Breast epithelium (tissue), 4 donors: ENCODE measurements at regions not wholly inside any gene's neighbourhood (a gene's known extent, or its start where the extent isn't known, plus 50 kb on each side); places are given as distances from the start of the nearest gene placed in this dataset.
"Not testable (repeated sequence)": the region's sequence is repeated elsewhere in the genome, so short reads cannot be mapped to it uniquely, and the experiment has no call there.

Experiments used
- DNase-seq, 2 donors: peaks; one replicate each; pipeline ENCODE4 v3.0.0-alpha.2; 2019; ENCODE audit warnings: low spot score in 2 of 2
- H3K27ac ChIP-seq, 2 donors: fragments of 200-600 bp; sonication (generic) in 1 of 2; one replicate each; pipeline ENCODE4 v1.5.1; 2016 to 2019; ENCODE audit warnings: mild to moderate bottlenecking in 1 of 2
- H3K27me3 ChIP-seq, 2 donors: fragments of 200-600 bp; sonication (generic) in 1 of 2; one replicate each; pipeline versions ENCODE4 v1.5.1 to v1.6.0; 2017 to 2019; ENCODE audit warnings: control low read depth in 1 of 2, mild to moderate bottlenecking in 1 of 2
- H3K36me3 ChIP-seq: fragments of 200-600 bp; one replicate; pipeline ENCODE4 v1.5.1; 2019
- H3K4me1 ChIP-seq, 2 donors: fragments of 200-600 bp; sonication (generic); one replicate each; pipeline ENCODE4 v1.5.1; 2016 to 2019; ENCODE audit warnings: control low read depth in 1 of 2
- H3K4me3 ChIP-seq, 3 donors: fragments of 200-600 bp; sonication (generic); 1 replicate in 2 of 3; 2 replicates in 1 of 3; pipeline ENCODE4 v1.5.1; 2016 to 2019; ENCODE audit warnings: mild to moderate bottlenecking in 3 of 3, moderate library complexity in 2 of 3
- H3K9me3 ChIP-seq, 2 donors: fragments of 200-600 bp; sonication (generic) in 1 of 2; one replicate each; pipeline ENCODE4 v1.5.1; 2016 to 2019; ENCODE audit warnings: control low read depth in 1 of 2
- CTCF ChIP-seq, 3 donors: fragments of 450-650 bp; IDR thresholded peaks; one replicate each; pipeline ENCODE4 v1.5.1; 2016 to 2017; ENCODE audit warnings: antibody characterized with exemption in 3 of 3, mild to moderate bottlenecking in 3 of 3, moderate library complexity in 3 of 3
- POLR2A ChIP-seq: fragments of 450-650 bp; IDR thresholded peaks from one replicate; pipeline ENCODE4 v1.6.1; 2016; ENCODE audit warnings: antibody characterized with exemption, mild to moderate bottlenecking, moderate library complexity
- POLR2AphosphoS5 ChIP-seq, 3 donors: sonication (generic); formaldehyde crosslinking; IDR thresholded peaks; one replicate each; pipeline ENCODE4 v1.6.1; 2017; ENCODE audit warnings: antibody characterized with exemption in 3 of 3
- intact Hi-C: fragments of 100-400 bp; cut with DNase I; formaldehyde crosslinking; loops from one replicate; pipeline ENCODE4 v1.15.1; 2023; ENCODE audit warnings: low total_unique reads

- H3K4me3 ChIP-seq, result no peak overlapping the region
- DNase-seq, result no peak
These were observed 107.2 kb upstream of the WDR1 start for GRCh38 chr4:10223782-10224181.

GRCh38 chr4:10213481-10213880, 96.9 kb upstream of the WDR1 start:
- H3K27ac ChIP-seq, DNase-seq, H3K36me3 ChIP-seq, H3K4me3 ChIP-seq, H3K4me1 ChIP-seq, intact Hi-C loops, H3K9me3 ChIP-seq, H3K27me3 ChIP-seq: not testable (repeated sequence)

More at GRCh38 chr4:10223782-10224181, 107.2 kb upstream of the WDR1 start:
- Histone ChIP-seq H3K4me1 (no peaks in the 10 kb centered on the region), H3K27ac (no peak overlapping the region), H3K36me3 (no peaks in the 10 kb centered on the region), H3K9me3 (no peaks in the 10 kb centered on the region), H3K27me3 (no peaks in the 10 kb centered on the region)
- intact Hi-C loops, result no loop called here
- TF ChIP-seq POLR2A (no peak), POLR2AphosphoS5 (IDR thresholded peaks at IDR 0.05) (no peak), CTCF (IDR thresholded peaks at IDR 0.05) (no peak)

DNA sequence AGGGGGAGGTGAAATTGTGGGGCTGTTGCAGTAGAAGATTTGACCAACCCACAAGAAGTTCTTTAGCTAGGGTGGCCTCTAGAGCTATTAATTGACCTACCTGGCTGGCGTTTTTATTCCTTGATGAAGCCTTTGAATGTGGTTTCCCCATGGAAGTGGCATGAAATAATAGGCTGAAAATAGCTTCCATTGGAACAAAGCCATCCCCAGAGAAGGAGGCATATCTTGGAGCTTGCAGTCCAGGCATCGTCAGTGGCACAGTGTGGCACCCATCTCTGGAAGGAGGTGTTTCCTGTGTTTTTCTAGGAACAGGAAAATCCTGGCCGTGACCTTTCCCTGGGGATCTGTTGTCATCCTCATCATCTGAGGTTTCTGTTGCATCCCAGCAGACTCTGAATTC, 96.3 kb upstream of the WDR1 start:
- Histone ChIP-seq H3K36me3 (no peaks in the 10 kb centered on the region), H3K27ac (no peak overlapping the region), H3K4me1 (no peaks in the 10 kb centered on the region), H3K9me3 (no peaks in the 10 kb centered on the region), H3K27me3 (no peaks in the 10 kb centered on the region), H3K4me3 (no peak overlapping the region)
- intact Hi-C loops, result no loop called here
- DNase-seq, result no peak
- TF ChIP-seq POLR2A, result no peak
- no peak for TF ChIP-seq POLR2AphosphoS5 (IDR thresholded peaks at IDR 0.05)
- no peak for TF ChIP-seq CTCF (IDR thresholded peaks at IDR 0.05)

GRCh38 chr4:10212400-10212799, 95.8 kb upstream of the WDR1 start:
- H3K27ac ChIP-seq, result no peak overlapping the region
- H3K4me1 ChIP-seq, result no peaks in the 10 kb centered on the region
- no peak for DNase-seq
- H3K27me3 ChIP-seq, result no peaks in the 10 kb centered on the region
- H3K9me3 ChIP-seq, result no peaks in the 10 kb centered on the region
- intact Hi-C loops, result no loop called here
- H3K36me3 ChIP-seq, result no peaks in the 10 kb centered on the region
- TF ChIP-seq CTCF (IDR thresholded peaks at IDR 0.05) (no peak), POLR2A (no peak), POLR2AphosphoS5 (IDR thresholded peaks at IDR 0.05) (no peak)
- H3K4me3 ChIP-seq, result no peak overlapping the region

DNA sequence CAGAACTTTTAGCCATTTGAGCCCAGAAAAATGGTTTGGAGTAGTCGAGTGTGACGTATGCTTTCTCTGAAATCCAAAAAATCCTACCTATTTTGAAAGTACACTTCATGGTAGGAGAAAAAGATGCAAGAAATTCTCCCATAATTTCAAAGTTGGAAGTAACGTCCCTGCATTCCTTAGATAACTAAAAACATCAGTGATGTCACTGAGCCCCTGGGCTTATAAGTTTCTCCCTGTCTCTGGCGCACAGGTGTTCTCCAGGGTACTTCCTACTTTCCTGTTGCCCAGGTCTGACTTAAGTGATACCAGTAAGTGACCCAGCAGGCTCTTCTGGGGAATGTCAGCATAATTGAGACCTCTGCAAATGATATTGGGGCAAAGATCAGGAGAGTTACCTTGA, 90.5 kb upstream of the WDR1 start:
- no peak for DNase-seq
- Histone ChIP-seq H3K4me3 (no peak overlapping the region), H3K4me1 (no peaks in the 10 kb centered on the region), H3K36me3 (no peaks in the 10 kb centered on the region), H3K9me3 (no peaks in the 10 kb centered on the region), H3K27ac (no peak overlapping the region), H3K27me3 (no peaks in the 10 kb centered on the region)
- TF ChIP-seq POLR2A, result no peak
- intact Hi-C loops, result no loop called here

DNA sequence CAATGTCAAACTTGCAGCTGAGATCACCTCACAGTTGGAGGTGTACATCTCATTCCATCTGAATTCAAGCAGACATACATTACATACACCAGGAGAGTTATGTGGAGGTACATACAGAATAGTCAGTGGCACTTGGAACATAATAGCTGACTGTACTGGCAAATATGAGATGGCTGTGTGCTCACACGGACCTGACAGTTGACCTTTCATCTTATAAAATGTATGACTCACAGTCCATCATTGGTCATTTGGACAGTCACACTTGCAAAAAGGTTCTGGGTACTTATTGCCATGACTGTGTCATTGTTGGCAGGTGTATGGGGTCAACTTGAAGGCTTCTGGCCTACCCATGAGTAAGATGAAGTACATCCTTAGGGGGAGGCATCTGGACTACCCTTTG, 88.6 kb upstream of the WDR1 start:
- Histone ChIP-seq H3K36me3 (no peaks in the 10 kb centered on the region), H3K4me3 (no peak overlapping the region), H3K4me1 (no peaks in the 10 kb centered on the region), H3K27ac (no peak overlapping the region), H3K27me3 (no peaks in the 10 kb centered on the region), H3K9me3 (no peaks in the 10 kb centered on the region)
- no peak for DNase-seq
- intact Hi-C loops, result no loop called here
- TF ChIP-seq POLR2AphosphoS5 (IDR thresholded peaks at IDR 0.05) (no peak), CTCF (IDR thresholded peaks at IDR 0.05) (no peak), POLR2A (no peak)
